ENCODE measurements at regions not wholly inside any gene's neighbourhood (a gene's known extent, or its start where the extent isn't known, plus 50 kb on each side); places are given as distances from the start of the nearest gene placed in this dataset.

GRCh38 chr2:183532514-183532913 is 408.3 kb downstream of the NUP35 start:
- H3K36me3 ChIP-seq (replicated peaks in 1 of 2; ENCODE audit: control insufficient read depth in 1 of 2, insufficient read depth in 2 of 2, low read length in 1 of 2), result no peaks in the 10 kb centered on the region
- H3K4me2 ChIP-seq, result no peak overlapping the region
- H3K9me2 ChIP-seq, result no peaks in the 10 kb centered on the region
- no peaks in the 10 kb centered on the region; a peak in 1 of 4 replicates for H3K4me1 ChIP-seq (ENCODE audit: control insufficient read depth in 1 of 2, insufficient read depth in 2 of 2, low read depth in 1 of 2, low read length in 1 of 2)
- no peak overlapping the region for H3K27ac ChIP-seq (ENCODE audit: low read depth in 2 of 2, low read length in 1 of 2)
- POLR2A ChIA-PET, result no interaction called here
- WGBS (ENCODE audit: low lambda C conversion rate), result 49% methylated on average over 3 of the region's 3 CpGs
- no peak for DNase-seq
- H3K27me3 ChIP-seq (ENCODE audit: insufficient read depth), result no peaks in the 10 kb centered on the region
- H3K9ac ChIP-seq, result no peak overlapping the region
- CTCF ChIA-PET, result interaction anchor here (1.1 kb wide), 1 partner anchor 284 kb away, joined by 3 read pairs; no protein-coding TSS in a partner anchor
- TF ChIP-seq, protein P1, sequence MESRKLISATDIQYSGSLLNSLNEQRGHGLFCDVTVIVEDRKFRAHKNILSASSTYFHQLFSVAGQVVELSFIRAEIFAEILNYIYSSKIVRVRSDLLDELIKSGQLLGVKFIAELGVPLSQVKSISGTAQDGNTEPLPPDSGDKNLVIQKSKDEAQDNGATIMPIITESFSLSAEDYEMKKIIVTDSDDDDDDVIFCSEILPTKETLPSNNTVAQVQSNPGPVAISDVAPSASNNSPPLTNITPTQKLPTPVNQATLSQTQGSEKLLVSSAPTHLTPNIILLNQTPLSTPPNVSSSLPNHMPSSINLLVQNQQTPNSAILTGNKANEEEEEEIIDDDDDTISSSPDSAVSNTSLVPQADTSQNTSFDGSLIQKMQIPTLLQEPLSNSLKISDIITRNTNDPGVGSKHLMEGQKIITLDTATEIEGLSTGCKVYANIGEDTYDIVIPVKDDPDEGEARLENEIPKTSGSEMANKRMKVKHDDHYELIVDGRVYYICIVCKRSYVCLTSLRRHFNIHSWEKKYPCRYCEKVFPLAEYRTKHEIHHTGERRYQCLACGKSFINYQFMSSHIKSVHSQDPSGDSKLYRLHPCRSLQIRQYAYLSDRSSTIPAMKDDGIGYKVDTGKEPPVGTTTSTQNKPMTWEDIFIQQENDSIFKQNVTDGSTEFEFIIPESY (IDR thresholded peaks at IDR 0.05; ENCODE audit: borderline replicate concordance, low read depth), result no peak
- TF ChIP-seq EZH2phosphoT487 (IDR thresholded peaks at IDR 0.05; ENCODE audit: borderline replicate concordance, low read depth) (no peak), POLR2AphosphoS5 (IDR thresholded peaks at IDR 0.05; ENCODE audit: low read depth, low read length) (no peak), FOXJ3 (CRISPR knock-in tag; IDR thresholded peaks at IDR 0.05) (no peak), GABPA (IDR thresholded peaks at IDR 0.05; ENCODE audit: low read depth) (no peak), MXI1 (IDR thresholded peaks at IDR 0.05; ENCODE audit: low read depth, low read length) (no peak), SIN3A (IDR thresholded peaks at IDR 0.05; ENCODE audit: borderline replicate concordance, low read depth, low read length) (no peak), NFIC (IDR thresholded peaks at IDR 0.05; ENCODE audit: borderline replicate concordance) (no peak), RFX5 (IDR thresholded peaks at IDR 0.05; ENCODE audit: low read length) (no peak), CHD2 (IDR thresholded peaks at IDR 0.05; ENCODE audit: low read length, partially characterized antibody) (no peak)
- TF ChIP-seq, protein P2, sequence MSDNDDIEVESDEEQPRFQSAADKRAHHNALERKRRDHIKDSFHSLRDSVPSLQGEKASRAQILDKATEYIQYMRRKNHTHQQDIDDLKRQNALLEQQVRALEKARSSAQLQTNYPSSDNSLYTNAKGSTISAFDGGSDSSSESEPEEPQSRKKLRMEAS (IDR thresholded peaks at IDR 0.05; ENCODE audit: low read depth), result no peak
- TF ChIP-seq, protein P3, sequence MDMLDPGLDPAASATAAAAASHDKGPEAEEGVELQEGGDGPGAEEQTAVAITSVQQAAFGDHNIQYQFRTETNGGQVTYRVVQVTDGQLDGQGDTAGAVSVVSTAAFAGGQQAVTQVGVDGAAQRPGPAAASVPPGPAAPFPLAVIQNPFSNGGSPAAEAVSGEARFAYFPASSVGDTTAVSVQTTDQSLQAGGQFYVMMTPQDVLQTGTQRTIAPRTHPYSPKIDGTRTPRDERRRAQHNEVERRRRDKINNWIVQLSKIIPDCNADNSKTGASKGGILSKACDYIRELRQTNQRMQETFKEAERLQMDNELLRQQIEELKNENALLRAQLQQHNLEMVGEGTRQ (IDR thresholded peaks at IDR 0.05; ENCODE audit: borderline replicate concordance, low read depth, low read length), result no peak
- H2AFZ ChIP-seq (ENCODE audit: low read depth), result no peak overlapping the region
- H4K20me1 ChIP-seq (ENCODE audit: insufficient read depth), result no peaks in the 10 kb centered on the region
- H3K4me3 ChIP-seq (ENCODE audit: low read depth in 2 of 2, low read length in 1 of 2), result no peak overlapping the region
- no peaks in the 10 kb centered on the region for H3K9me3 ChIP-seq
- no peaks in the 10 kb centered on the region for H3F3A ChIP-seq (replicated peaks; ENCODE audit: insufficient read depth)
- no peaks in the 10 kb centered on the region for H3K79me2 ChIP-seq (ENCODE audit: insufficient read depth)

DNA sequence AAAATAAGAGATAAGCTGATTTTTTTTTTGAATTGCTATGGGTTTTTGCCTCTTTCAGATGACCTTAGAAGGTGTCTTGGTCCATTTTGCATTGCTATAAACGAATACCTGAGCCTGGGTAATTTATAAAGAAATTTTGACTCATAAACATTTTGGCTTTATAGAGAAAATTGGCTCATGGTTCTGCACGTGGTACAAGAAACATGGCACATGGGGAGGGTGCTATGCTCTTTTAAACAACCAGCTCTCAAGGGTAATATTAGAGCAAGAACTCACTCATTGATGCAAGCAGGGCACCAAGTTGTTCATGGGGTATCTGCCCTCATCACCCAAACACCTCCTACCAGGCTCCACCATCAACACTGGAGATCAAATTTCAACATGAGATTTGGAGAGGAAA is 408.8 kb downstream of the NUP35 start:
- H3K36me3 ChIP-seq (replicated peaks in 1 of 2; ENCODE audit: control insufficient read depth in 1 of 2, insufficient read depth in 2 of 2, low read length in 1 of 2), result no peaks in the 10 kb centered on the region
- no peak overlapping the region for H3K27ac ChIP-seq (ENCODE audit: low read depth in 2 of 2, low read length in 1 of 2)
- H2AFZ ChIP-seq (ENCODE audit: low read depth), result no peak overlapping the region
- no peak for DNase-seq
- 10% methylated on average over 2 of the region's 2 CpGs for WGBS (ENCODE audit: low lambda C conversion rate)
- no peak for TF ChIP-seq TCF12 (IDR thresholded peaks at IDR 0.05)
- TF ChIP-seq, protein P2 (IDR thresholded peaks at IDR 0.05; ENCODE audit: low read depth), result no peak
- no peak for TF ChIP-seq CHD2 (IDR thresholded peaks at IDR 0.05; ENCODE audit: low read length, partially characterized antibody)
- TF ChIP-seq EP300 (IDR thresholded peaks at IDR 0.05; ENCODE audit: borderline replicate concordance in 1 of 2, low read depth in 1 of 2, low read length in 1 of 2), result no peak
- no peak for TF ChIP-seq RXRA (IDR thresholded peaks at IDR 0.05; ENCODE audit: borderline replicate concordance, low read depth)
- no peaks in the 10 kb centered on the region for H3K79me2 ChIP-seq (ENCODE audit: insufficient read depth)
- H3K4me2 ChIP-seq, result no peak overlapping the region
- no peaks in the 10 kb centered on the region for H4K20me1 ChIP-seq (ENCODE audit: insufficient read depth)
- no peaks in the 10 kb centered on the region for H3F3A ChIP-seq (replicated peaks; ENCODE audit: insufficient read depth)
- H3K9me2 ChIP-seq, result no peaks in the 10 kb centered on the region
- no peak overlapping the region for H3K9ac ChIP-seq
- H3K9me3 ChIP-seq, result no peaks in the 10 kb centered on the region
- ChIA-PET POLR2A (no interaction called here), CTCF (interaction anchor here (1.1 kb wide), 1 partner anchor 284 kb away, joined by 3 read pairs; no protein-coding TSS in a partner anchor)
- H3K4me3 ChIP-seq (ENCODE audit: low read depth in 2 of 2, low read length in 1 of 2), result no peak overlapping the region
- H3K4me1 ChIP-seq (ENCODE audit: control insufficient read depth in 1 of 2, insufficient read depth in 2 of 2, low read depth in 1 of 2, low read length in 1 of 2), result no peaks in the 10 kb centered on the region; a peak in 1 of 4 replicates
- H3K27me3 ChIP-seq (ENCODE audit: insufficient read depth), result no peaks in the 10 kb centered on the region

Measured in SK-N-SH (cell line).